ENCODE measurements at regions not wholly inside any gene's neighbourhood (a gene's known extent, or its start where the extent isn't known, plus 50 kb on each side); places are given as distances from the start of the nearest gene placed in this dataset.

DNA sequence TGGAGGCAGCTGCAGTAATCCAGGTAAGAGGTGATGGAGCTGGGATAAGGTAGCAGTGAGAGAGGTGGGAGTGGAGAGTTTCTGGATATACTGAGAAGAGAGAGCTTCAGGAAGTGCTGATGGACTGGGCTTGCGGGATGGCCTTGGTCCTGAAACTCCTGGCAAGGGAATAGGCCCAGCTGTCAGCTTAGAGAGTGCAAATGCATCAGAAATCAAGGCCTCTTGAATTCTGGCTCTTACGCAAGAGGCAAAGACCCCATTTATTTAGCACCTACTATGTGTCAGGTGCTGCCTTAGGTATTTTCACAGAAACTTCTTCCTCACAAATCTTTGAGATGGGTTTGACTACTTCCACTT, 227.2 kb upstream of the MAP3K1 start:
- no peak for DNase-seq (ENCODE audit: low read depth in 2 of 2)

DNA sequence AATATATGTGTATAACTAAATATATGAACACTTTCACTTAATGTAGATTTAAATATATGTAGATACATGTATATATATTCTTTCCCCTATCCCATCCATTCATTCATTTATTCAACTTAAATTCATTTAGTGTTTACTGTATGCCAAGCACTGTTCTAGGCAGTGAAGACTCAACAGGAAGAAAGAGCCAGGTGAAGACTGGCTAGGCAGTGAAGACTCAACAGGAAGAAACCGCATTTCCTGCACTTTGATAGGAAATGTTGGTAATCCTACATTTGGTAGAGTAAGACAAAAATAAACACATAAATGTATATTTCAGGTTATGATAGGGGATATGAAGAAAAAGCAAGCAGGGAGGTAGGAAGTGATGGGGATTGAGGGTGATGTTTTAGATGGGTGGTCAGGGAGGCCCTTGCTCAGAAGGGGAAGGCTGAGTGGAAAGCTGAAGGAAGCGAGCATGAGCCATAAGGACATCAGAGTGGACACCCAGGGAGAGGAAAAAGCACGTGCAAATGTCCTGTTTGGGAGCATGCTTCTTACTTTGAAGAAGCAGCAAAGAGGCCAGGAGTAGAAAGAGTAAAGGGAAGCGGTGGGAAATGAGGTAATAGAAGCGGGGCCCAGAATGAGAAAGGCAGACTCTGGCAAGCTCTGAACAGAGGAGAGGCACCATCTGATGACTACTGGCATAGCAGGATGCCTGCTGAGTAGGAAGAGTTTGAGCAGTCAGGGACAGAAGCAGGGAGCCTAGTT, 227.8 kb upstream of the MAP3K1 start:
- DNase-seq (ENCODE audit: low read depth in 2 of 2) = no peak

DNA sequence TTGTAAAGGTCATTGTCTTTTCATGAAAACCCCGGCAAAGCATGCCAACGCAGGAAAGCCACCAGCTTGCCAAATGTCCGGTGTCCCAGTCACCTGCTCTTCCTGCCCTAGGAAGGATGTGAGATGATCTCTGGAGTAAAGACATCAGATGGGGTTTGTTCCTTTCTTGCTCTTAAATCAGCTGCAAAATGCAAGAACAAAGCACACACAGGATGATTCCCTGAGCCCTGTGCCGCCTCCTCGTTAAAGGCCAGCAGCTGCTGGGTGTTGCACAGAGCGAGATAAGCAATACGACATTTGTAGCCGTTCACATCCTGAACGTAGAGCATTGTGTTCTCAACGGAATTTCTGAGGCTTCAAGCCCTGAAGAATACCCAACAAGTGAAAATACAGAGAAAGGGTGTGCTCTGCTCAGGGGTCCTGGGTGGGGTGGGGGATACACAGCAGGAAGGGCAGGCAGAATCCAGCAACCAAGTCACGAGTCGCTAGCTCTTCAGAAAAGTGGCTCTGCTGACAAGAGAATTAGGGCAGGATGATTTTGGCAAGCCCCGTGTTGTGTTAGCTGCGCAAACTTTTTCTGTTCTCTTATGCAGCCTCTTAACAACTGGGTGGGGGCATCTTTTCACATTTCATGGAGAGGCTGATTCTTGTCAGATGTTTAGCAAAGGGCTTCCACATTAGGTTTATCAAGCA, 229.2 kb upstream of the MAP3K1 start:
- no peak for DNase-seq (ENCODE audit: low read depth in 2 of 2)

DNA sequence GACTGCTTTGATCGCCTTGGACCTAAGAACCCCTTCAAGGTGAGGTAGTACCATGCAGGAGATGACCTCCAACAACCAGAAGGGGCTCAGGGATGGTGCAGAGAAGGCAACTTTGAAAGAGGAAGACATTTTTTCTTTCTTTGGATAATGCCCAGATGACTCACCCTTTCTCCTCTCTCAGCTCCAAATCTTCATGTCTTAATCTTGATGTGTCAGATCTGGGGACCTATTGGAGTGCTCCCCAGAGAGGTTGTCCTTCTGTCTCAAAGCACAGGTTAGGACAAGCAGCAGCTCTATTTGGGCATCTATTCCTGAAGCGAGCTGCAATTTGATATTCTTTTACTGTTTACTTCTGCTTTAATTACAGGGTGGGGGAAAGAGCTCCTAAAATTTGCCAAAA, 229.9 kb upstream of the MAP3K1 start:
- no peak for DNase-seq (ENCODE audit: low read depth in 2 of 2)

DNA sequence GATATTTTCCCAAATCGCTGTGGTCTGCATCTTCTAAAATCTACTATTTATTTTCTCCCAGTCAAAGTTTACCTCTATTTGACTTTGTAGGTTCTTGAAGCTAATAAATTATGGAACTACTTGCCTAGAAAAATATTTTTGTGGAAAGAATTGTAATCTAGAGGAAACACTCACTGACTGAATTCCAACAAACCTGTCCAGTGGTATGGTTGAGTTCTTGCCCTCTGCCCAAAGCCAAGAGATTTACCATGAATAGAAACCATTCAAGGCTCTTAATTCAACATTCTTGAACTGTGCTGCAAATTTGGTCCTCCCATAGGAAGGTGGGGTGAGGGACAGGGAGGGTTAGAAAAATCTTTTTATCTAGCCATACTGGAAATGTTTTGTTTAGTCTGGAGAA, 233.9 kb upstream of the MAP3K1 start:
- DNase-seq (ENCODE audit: low read depth in 2 of 2) = no peak

DNA sequence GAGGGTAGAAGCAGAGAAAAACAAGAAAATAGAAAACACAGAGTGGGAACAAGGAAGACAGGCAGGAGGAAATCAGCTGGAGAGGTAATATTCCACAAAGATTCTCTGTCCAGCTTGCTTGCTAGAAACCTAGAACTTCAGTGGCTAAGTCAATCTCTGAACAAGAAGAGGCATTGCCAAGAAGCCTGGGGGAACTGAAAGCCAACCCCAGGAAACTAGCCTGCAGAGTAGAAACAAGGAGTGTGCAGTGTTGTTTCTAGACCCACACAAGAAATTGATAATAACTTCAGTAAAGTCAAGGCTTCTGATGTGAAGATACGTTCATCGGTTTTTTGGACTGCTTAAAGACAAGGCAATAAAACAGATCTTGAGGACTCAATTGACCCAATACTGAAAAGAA, 234.5 kb upstream of the MAP3K1 start:
- no peak for DNase-seq (ENCODE audit: low read depth in 2 of 2)

DNA sequence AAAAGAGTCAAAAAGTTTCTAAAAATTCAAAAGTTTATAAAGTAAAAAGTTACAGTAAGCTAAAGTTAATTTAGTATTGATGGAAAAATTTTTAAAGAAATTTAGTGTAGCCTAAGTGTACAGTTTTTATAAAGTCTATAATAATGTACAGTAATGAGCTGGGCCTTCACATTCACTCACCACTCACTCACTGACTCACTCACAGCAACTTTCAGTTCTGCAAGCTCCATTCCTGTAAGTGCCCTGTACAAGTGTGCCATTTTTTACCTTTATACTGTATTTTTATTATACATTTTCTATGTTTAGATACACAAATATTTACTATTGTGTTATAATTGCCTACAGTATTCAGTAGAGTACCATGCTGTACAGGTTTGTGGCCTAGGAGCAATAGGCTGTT, 239.5 kb upstream of the MAP3K1 start:
- no peak for DNase-seq (ENCODE audit: low read depth in 2 of 2)

DNA sequence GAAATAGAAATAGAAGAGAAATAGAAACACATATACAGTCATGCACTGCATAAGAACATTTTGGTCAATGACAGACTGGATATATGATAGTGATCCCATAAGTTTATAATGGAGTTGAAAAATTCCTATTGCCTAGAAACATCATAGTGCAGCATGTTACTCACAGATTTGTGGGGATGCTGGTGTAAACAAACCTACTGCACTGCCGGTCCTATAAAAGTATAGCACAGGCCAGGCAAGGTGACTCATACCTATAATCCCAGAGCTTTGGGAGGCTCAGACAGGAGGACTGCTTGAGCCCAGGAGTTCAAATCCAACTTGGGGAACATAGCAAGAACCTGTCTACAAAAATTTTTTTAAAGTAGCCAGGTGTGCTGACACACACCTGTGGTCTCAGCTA, 240.6 kb upstream of the MAP3K1 start:
- DNase-seq (ENCODE audit: low read depth in 2 of 2) = no peak

DNA sequence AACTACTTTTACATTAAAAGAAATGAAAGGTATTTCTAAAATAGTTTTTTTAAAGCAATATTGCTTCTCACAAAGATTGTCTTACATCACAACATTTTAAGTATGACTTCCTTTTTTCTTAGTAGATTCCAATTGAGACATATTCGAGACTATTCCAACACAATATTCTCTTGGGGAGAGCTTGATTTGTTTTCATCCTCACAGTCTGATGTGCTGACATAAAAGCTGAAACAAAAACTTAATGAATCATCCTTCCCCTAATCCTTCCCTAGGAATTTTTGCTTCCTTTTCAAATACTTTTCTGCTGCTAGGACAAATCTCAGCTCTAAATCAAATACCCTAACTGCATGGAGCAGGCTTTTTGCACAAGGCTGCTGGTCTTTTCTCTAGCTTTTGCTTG, 245.8 kb upstream of the MAP3K1 start:
- no peak for DNase-seq (ENCODE audit: low read depth in 2 of 2)

DNA sequence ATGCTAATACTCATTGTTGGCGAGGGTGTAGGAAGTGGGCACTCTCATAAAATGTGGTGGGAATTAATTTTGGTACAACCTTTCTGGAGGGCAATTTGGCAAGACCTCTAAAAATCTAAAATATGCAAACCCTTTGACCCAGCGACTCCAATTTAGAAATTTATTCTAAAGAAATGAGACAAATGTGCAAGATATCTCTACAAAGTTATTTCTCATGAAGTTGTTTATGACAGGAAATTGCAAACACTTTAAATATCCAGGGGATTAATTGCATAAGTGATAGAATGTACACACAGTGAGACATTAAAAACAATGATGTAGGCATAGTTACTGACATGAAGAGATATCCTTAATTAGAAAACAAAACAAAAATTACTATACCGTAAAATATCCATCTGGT, 246.3 kb upstream of the MAP3K1 start:
- no peak for DNase-seq (ENCODE audit: low read depth in 2 of 2)

DNA sequence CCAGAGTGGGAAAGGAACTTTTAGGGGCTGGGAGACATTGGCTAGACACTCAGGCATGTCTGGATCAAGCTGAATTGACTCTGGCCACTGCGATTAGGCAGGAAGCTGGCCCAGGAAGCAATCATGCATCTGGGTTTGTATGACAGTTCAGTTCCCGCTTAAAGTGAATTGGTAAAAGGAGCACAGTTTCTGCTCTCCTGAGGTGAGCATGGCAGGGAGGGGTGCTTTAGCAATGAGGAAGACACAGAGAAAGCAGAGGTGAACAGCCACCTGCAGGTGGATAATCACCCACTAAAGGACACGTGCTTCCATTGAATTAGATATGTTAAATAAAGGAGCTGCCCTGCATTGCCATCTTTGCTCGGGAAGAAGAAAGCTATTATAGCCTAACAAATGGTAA, 248.1 kb upstream of the MAP3K1 start:
- no peak for DNase-seq (ENCODE audit: low read depth in 2 of 2)

DNA sequence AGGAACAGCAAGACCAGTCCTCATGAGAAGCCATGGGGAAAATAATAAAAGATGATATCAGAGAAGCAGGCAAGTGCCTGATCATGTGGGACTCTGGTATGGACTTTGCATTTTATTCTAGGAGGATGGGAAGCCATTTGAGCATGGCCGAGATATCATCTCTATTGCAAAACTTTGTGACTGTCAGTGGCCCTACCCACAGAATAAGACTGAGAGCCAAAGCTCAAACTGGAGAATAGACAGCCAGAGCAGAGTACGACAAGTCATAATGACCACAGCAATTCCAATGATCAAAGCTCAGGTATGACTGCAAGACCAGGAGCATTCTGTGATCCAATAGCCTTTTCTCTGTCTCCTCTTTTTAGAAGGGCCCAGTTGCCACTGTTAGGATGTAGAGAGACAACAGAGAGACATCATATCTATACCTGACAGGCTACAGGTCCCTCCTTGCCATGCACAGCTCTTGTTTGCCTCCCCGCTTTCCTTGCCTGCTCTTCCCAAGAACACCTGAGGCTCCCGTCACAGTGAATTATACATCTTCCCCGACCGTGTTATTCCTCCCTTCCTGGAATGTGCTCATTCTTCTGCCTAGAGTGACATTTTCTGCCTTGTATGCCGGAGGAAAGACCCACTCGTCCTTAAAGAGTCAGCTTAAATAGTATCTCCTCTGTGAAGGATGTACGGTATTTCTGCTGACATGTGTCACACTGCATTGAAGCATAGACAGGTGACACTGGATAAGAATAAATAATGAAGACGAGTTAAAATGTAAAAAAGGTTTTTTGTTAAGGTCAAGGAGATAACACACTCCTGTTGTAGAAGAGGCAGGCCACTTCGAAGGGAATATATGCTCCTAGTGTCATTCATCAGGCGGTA, 248.7 kb upstream of the MAP3K1 start:
- no peak for DNase-seq (ENCODE audit: low read depth in 2 of 2)

DNA sequence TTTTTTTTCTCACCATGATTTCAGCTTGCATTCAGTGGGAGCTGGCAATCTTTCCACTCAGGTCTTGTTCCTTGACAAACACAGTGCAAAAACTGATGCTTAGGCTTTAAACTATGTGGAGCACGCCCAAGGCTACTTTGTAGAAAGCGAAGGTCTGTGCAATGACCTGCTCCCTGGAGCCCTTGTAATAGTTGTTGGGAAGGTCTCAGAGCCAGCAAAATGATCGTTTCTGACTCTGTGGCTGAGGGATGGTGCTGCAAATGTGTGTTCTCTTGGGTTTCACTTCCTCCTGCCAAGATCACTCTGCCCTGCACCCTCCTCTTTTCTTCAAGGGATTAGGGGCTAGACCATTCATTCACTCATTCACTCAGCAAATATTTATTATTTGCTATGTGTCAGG, 249.7 kb upstream of the MAP3K1 start:
- no peak for DNase-seq (ENCODE audit: low read depth in 2 of 2)

DNA sequence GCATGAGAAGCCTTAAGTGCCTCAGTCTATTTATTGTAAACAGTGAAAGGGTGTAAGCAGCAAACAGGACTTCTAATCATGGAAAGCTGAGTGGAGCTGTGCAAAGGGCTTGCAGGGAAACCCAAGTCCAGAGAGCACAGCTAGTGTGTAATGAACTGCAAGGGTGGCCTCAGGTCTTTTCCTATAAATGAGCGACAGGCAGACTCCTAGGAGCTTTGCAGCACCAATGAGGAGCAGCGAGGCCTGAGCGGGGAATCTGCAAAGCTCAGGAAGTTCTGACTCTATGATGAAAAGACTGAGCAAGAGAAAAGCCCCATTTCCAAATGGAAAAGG, 250.1 kb upstream of the MAP3K1 start:
- DNase-seq (ENCODE audit: low read depth in 2 of 2) = no peak

DNA sequence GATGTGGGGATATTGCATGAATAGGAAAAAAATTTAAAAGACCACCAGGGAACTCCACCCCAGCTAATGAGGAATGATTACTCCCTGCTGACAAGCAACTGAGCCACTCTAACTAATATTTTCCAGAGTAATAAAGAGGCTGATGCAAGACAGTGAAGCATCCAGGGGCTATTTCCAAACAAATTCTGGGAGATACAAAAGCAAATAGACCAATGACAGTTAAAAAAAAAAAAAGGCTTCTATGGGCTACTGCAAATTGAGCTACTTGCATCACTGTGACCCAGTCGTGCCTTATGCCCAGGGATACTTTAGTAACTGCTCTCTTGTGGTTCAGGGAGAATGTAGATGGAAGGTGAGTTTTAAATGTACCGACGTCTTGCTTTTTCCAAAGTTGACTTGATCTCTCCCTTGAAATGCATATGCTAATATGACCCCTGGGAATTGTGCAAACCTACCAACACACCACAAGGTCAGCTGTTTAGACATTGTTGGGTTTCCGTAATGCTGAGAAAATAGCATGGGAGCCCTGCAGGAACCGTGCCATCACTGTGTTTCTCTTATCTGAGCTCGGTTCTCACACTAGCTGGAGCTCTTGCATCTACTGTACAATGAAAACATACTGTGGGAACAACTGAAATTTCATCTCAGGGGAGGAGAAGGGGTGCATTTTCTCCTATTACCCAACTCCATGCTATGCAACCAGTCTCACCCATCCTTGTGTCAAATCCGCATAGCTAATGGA, 250.6 kb upstream of the MAP3K1 start:
- DNase-seq (ENCODE audit: low read depth in 2 of 2) = no peak

DNA sequence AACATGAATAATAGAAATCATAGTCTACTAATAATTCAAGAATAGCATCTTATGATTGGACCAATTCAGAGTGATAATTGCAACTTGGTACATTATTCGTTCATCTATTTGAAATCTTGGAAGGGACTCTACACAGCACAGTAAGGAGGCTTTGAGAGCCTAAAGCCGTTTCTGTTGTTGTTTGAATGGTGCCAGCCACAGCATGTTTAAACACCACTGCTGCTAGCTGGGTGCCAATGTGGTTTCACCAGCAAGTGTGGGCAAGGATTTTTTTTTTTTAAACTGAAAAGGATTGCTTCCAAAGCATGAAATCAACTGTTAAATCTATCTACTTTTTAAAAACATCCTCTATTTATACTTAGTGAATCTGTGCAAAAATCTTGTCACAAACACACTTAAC, 253.9 kb upstream of the MAP3K1 start:
- no peak for DNase-seq (ENCODE audit: low read depth in 2 of 2)

DNA sequence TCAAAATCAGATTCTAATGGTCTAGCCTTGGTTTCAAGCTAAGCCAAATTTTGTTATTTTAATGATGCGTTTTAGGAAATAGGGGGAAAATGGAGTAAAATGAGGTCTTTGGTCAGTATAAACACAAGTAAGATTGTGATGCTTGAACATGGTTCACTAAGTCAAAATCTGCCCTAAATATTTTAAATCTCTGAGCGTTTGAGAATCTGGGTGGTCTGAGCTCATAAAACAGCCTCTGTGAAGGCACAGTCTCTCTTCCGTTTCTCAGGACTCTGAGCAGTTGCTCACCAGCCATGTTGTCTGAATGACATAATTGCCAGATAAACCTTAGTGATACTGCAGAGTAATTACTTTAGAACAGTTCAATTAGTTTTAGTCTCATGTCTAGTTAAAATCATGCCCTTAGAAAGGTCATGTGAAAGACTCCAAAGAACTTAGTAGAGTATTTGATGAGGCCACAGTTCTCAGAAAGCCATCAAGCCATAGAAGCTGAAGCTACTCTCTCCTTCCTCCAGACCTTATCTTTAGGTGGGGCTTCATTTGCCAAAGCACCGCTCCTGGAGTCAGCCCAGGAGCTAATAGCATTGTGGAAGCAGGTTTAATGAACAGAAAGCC, 257.1 kb upstream of the MAP3K1 start:
- DNase-seq (ENCODE audit: low read depth in 2 of 2) = no peak

DNA sequence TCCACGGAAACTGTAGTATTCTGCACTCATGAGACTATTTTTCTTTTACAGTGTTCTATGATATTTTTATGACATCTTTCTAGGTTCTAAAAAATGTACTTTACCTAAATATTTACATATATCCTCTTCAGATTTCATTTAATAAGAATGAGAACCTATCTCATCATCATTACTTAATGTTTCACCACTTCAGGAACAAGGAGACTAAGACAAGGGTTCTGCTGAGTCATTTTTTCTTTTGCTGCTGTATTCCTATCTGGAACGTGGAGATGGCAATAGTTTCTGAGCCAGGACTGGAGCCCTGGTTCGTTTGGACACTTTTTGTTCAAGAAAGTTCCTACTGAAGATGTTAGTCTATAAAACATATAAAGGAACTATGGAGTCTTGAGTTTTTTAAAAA, 258.2 kb upstream of the MAP3K1 start:
- DNase-seq (ENCODE audit: low read depth in 2 of 2) = no peak

DNA sequence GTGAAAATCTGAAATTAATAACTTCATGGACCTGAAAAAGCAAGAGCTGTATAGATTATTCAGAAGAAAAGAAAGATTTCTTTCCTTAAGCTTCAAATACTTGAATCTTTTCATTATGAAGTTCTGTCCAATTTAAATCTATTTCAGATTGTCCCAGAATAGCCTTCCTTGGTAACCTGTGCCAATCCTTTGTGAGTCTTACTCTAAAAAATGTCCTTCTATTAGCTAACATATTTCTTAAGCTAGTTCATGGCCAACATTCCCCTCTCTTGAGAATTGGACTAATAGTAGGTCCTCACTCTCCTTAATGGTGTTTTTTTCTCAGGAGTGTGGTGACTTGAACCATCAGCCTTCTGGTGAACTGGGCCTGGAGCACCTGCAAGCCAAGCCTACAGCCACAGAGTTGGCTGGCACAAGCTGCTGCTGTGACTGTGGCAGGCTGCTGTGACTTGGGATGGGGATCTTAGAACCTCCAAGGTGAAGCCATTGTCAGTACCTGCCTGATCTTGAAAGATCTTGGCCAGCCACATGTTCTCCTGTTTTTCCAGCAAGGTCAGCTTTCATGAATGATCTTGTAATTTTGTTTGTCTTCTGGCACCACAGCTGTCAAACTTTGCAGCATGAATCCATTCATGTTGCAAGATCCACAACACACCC, 262.6 kb upstream of the MAP3K1 start:
- no peak for DNase-seq (ENCODE audit: low read depth in 2 of 2)

DNA sequence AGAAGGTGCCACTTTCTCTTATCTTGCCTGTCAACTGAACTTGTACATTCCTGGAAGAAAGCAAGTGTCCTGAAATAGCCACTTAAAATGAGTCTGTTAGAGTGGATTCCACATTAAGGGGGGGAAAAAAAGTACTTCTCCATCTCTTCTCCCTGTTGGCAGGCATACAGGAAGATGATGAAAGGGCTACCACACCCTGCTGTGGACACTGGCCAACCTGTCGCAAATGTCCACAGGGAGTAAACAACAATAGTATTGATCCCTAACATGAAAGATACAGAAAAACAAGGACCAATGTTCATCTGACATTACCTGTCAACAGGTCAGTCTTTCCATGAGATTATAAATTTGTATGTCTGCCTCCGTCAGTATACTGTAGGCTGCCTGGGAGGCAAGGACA, 265.1 kb upstream of the MAP3K1 start:
- no peak for DNase-seq (ENCODE audit: low read depth in 2 of 2)
